BLaER1 (cell line): ENCODE measurements at regions not wholly inside any gene's neighbourhood (a gene's known extent, or its start where the extent isn't known, plus 50 kb on each side); places are given as distances from the start of the nearest gene placed in this dataset.

Source experiments
- H3K27ac ChIP-seq: shearing (Covaris generic); formaldehyde crosslinking; 2 replicates; pipeline ENCODE4 v1.8.1; 2022
- H3K27me3 ChIP-seq: shearing (Covaris generic); formaldehyde crosslinking; 2 replicates; pipeline ENCODE4 v1.8.1; 2022
- H3K36me3 ChIP-seq: shearing (Covaris generic); formaldehyde crosslinking; 2 replicates; pipeline ENCODE4 v1.8.1; 2022
- H3K4me1 ChIP-seq: shearing (Covaris generic); formaldehyde crosslinking; 2 replicates; pipeline ENCODE4 v1.8.1; 2022
- H3K4me2 ChIP-seq: shearing (Covaris generic); formaldehyde crosslinking; 2 replicates; pipeline ENCODE4 v1.8.1; 2022
- H3K4me3 ChIP-seq: shearing (Covaris generic); formaldehyde crosslinking; 2 replicates; pipeline ENCODE4 v1.8.1; 2022
- H3K9ac ChIP-seq: shearing (Covaris generic); formaldehyde crosslinking; 2 replicates; pipeline ENCODE4 v1.8.1; 2022
- H3K9me3 ChIP-seq: shearing (Covaris generic); formaldehyde crosslinking; 2 replicates; pipeline ENCODE4 v1.8.1; 2022
- H4K20me1 ChIP-seq: shearing (Covaris generic); formaldehyde crosslinking; 2 replicates; pipeline ENCODE4 v1.8.1; 2022
- Cebpa-rat ChIP-seq: shearing (Covaris generic); IDR thresholded peaks from 2 replicates; pipeline ENCODE4 v1.8.1; 2022

- H3K4me1 ChIP-seq, result peaks cover 21% of the 10 kb centered on the region
- H3K27ac ChIP-seq, result no peak overlapping the region
- no peak for TF ChIP-seq Cebpa-rat
- no peak overlapping the region for H3K9ac ChIP-seq
- no peak overlapping the region for H3K4me3 ChIP-seq
- no peaks in the 10 kb centered on the region for H3K36me3 ChIP-seq
- peak overlapping the region; percentile 60 for H3K4me2 ChIP-seq
- no peaks in the 10 kb centered on the region for H3K9me3 ChIP-seq
- no peaks in the 10 kb centered on the region for H3K27me3 ChIP-seq
- H4K20me1 ChIP-seq, result no peaks in the 10 kb centered on the region
These were observed 144.3 kb downstream of the ABCC12 start for GRCh38 chr16:48011466-48011865.

GRCh38 chr16:48008011-48008525 is 147.7 kb downstream of the ABCC12 start:
- Histone ChIP-seq H4K20me1 (no peaks in the 10 kb centered on the region), H3K4me2 (no peak overlapping the region), H3K9ac (no peak overlapping the region), H3K4me1 (peaks cover 21% of the 10 kb centered on the region), H3K27ac (no peak overlapping the region), H3K36me3 (no peaks in the 10 kb centered on the region), H3K4me3 (no peak overlapping the region), H3K27me3 (no peaks in the 10 kb centered on the region), H3K9me3 (no peaks in the 10 kb centered on the region)
- TF ChIP-seq Cebpa-rat, result no peak

DNA sequence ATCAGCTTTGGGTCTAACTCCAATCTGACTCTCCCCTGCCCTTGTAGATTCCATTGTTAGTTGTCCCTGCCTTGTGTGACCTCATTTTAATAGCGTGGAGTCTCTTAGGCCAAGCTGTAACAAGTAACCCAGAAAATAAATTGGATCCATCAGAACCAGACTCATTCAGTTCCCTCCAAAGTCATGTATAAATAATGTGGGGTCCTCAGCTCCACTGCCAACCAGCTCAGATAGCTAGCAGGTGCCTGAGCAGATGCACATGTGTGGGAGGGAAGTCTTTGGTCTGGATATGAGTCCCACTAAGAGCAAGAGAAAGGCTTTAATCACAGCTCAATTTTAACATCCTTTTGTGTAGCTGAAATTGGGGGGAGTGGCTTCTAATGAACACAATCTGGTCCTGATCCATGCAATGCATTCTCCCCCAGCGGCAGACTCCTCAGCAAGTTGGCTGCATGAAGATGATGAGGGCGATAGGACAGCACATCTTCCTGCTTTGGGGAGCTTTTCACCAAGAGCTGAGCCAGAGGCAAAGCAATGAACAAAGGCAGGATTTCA is 151.6 kb downstream of the ABCC12 start:
- Histone ChIP-seq H3K27ac (no peak overlapping the region), H3K9me3 (no peaks in the 10 kb centered on the region), H3K4me3 (no peak overlapping the region), H3K36me3 (no peaks in the 10 kb centered on the region), H3K27me3 (no peaks in the 10 kb centered on the region), H3K9ac (no peak overlapping the region), H3K4me1 (no peaks in the 10 kb centered on the region), H3K4me2 (no peak overlapping the region), H4K20me1 (no peaks in the 10 kb centered on the region)
- no peak for TF ChIP-seq Cebpa-rat

DNA sequence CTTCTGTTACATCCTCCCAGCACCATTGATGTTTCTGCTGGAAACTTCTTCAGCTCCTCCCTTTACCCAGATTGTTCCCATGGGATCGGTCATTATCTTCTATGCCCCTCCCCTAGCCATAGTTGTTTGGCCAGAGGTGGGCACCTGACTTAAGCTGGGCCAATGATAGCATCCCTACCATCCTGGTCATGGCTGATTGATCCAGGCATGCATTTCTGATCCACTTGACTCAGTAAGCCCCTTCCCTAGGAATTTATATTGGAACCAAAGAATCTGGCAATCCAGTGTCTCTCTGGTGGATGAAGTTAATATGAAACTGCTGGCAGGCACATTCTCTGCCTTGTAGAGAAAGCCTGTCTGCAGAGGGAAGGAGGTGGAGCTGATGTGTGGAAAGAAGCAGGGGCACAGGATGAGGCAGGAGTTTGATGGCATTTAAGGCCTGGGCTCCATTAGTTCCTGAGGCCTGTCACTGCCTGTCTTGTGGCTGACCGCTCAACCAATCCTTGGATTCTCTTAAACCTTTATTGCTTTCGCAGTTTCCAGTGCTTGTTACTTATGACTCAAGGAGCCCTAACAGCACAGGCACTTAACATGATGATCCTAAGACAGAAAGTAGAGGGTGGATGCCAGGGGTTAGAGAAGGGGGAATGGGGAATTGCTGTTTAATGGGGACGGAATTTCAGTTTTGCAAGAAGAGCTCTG is 152.4 kb downstream of the ABCC12 start:
- H3K27ac ChIP-seq, result no peak overlapping the region
- no peaks in the 10 kb centered on the region for H3K4me1 ChIP-seq
- H3K9ac ChIP-seq, result no peak overlapping the region
- H3K4me2 ChIP-seq, result no peak overlapping the region
- no peaks in the 10 kb centered on the region for H4K20me1 ChIP-seq
- no peaks in the 10 kb centered on the region for H3K27me3 ChIP-seq
- H3K36me3 ChIP-seq, result no peaks in the 10 kb centered on the region
- H3K4me3 ChIP-seq, result no peak overlapping the region
- H3K9me3 ChIP-seq, result no peaks in the 10 kb centered on the region
- TF ChIP-seq Cebpa-rat, result no peak

DNA sequence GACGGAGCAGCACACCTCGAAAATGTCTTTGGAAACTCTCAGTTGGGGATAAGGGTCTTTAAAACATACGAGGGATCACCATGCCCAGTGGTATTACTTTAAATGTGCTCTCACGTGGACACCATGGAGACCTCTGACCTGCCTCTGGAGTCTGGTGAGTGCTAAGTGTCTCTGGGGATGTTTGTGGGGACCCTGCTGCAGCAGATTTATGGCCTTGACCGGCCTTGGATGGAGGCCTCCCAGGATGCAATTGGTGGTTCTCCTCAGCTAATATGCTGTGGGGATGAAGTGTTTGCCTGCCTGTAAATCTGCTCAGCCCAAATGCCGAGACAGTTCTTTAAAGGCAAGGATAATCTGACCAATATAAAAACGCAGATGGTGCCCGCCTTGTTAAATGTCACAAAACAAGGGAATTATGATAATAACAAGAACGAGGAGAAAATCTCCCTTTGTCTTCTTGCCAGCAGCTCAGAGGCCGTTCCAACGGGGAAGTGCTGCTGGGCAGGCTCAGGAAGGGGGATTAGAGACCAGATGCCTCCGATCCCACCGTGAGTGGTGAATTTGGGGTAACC is 154.4 kb downstream of the ABCC12 start:
- H3K36me3 ChIP-seq, result no peaks in the 10 kb centered on the region
- no peak for TF ChIP-seq Cebpa-rat
- no peaks in the 10 kb centered on the region for H3K9me3 ChIP-seq
- H3K4me1 ChIP-seq, result no peaks in the 10 kb centered on the region
- H4K20me1 ChIP-seq, result no peaks in the 10 kb centered on the region
- H3K27ac ChIP-seq, result no peak overlapping the region
- no peak overlapping the region for H3K4me2 ChIP-seq
- no peak overlapping the region for H3K9ac ChIP-seq
- no peaks in the 10 kb centered on the region for H3K27me3 ChIP-seq
- H3K4me3 ChIP-seq, result no peak overlapping the region

GRCh38 chr16:48000622-48001021 is 155.2 kb downstream of the ABCC12 start:
- no peaks in the 10 kb centered on the region for H3K9me3 ChIP-seq
- no peak overlapping the region for H3K4me2 ChIP-seq
- H4K20me1 ChIP-seq, result no peaks in the 10 kb centered on the region
- no peaks in the 10 kb centered on the region for H3K4me1 ChIP-seq
- no peaks in the 10 kb centered on the region for H3K27me3 ChIP-seq
- no peaks in the 10 kb centered on the region for H3K36me3 ChIP-seq
- H3K9ac ChIP-seq, result no peak overlapping the region
- TF ChIP-seq Cebpa-rat, result no peak
- H3K27ac ChIP-seq, result no peak overlapping the region
- H3K4me3 ChIP-seq, result no peak overlapping the region

GRCh38 chr16:47999595-47999994 is 156.2 kb downstream of the ABCC12 start:
- Histone ChIP-seq H3K27me3 (no peaks in the 10 kb centered on the region), H3K27ac (no peak overlapping the region), H4K20me1 (no peaks in the 10 kb centered on the region), H3K9me3 (no peaks in the 10 kb centered on the region), H3K4me2 (no peak overlapping the region), H3K9ac (no peak overlapping the region), H3K4me3 (no peak overlapping the region), H3K36me3 (no peaks in the 10 kb centered on the region), H3K4me1 (no peaks in the 10 kb centered on the region)
- TF ChIP-seq Cebpa-rat, result no peak

DNA sequence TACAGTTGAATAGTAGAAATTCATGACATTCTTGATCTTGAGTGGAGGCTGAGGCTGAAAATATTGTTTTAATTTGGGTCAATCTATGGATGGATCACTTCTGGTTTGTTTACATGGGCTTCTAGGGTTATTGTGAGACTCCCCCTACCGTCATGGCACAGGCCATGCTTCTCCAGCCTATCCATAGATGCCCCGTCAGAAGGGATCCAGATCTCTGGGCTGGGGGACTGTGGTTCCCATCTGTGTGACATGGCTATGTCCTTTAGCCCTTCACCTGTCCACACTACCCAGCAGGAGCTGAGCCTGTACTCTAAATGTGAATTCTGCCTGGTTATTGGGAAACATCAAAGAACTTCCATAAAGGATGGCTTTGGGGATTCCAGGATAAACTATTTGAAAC is 160.4 kb downstream of the ABCC12 start:
- Histone ChIP-seq H3K4me2 (no peak overlapping the region), H3K4me1 (no peaks in the 10 kb centered on the region), H4K20me1 (no peaks in the 10 kb centered on the region), H3K9ac (no peak overlapping the region), H3K27me3 (no peaks in the 10 kb centered on the region), H3K27ac (no peak overlapping the region), H3K36me3 (no peaks in the 10 kb centered on the region), H3K9me3 (no peaks in the 10 kb centered on the region; the same call in 1 of the 2 replicates), H3K4me3 (no peak overlapping the region)
- TF ChIP-seq Cebpa-rat, result no peak

- Histone ChIP-seq H3K4me1 (no peaks in the 10 kb centered on the region), H3K4me2 (no peak overlapping the region), H3K36me3 (no peaks in the 10 kb centered on the region), H4K20me1 (no peaks in the 10 kb centered on the region), H3K4me3 (no peak overlapping the region), H3K27ac (no peak overlapping the region), H3K27me3 (no peaks in the 10 kb centered on the region), H3K9me3 (no peaks in the 10 kb centered on the region; the same call in 1 of the 2 replicates), H3K9ac (no peak overlapping the region)
- TF ChIP-seq Cebpa-rat, result no peak
These were observed 164.3 kb downstream of the ABCC12 start for GRCh38 chr16:47991491-47991890.

DNA sequence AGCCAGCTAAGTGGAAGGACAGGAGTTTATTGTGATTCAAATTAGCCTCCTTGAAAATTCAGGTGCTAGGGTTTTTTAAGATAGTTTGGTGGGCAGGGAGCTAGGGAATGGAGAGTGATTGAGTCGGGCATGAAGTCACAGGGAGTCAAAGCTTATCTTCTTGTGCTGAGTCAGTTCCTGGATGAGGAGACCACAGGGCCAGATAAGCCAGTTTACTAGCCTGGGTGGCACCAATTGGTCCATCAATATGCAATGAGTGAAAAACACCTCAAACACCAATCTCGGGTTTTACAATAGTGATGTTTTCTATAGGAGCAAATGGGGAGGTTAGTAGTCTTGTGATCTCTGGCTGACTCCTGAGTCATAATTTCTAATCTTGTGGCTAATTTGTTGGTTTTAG is 165.1 kb downstream of the ABCC12 start:
- Histone ChIP-seq H3K4me1 (no peaks in the 10 kb centered on the region), H3K9ac (no peak overlapping the region)
- TF ChIP-seq Cebpa-rat, result no peak

More for the DNA sequence above, 165.1 kb downstream of the ABCC12 start:
- H3K27ac ChIP-seq, result no peak overlapping the region
- no peaks in the 10 kb centered on the region; the same call in 1 of the 2 replicates for H3K9me3 ChIP-seq
- no peak overlapping the region for H3K4me3 ChIP-seq
- H4K20me1 ChIP-seq, result no peaks in the 10 kb centered on the region
- H3K36me3 ChIP-seq, result no peaks in the 10 kb centered on the region
- H3K27me3 ChIP-seq, result no peaks in the 10 kb centered on the region
- H3K4me2 ChIP-seq, result no peak overlapping the region
